Mesenchymal stem cell (in vitro differentiated cells and primary cell): ENCODE measurements at regions not wholly inside any gene's neighbourhood (a gene's known extent, or its start where the extent isn't known, plus 50 kb on each side); places are given as distances from the start of the nearest gene placed in this dataset.

Source experiments
- DNase-seq: peaks from one replicate; pipeline ENCODE4 v3.0.0-alpha.2; 2013
- H2AFZ ChIP-seq: one replicate; pipeline ENCODE4 v1.6.1; 2013; ENCODE audit warnings: low read depth, mild to moderate bottlenecking, control low read depth, inconsistent platforms, low read length, moderate library complexity
- H2AK5ac ChIP-seq: 2 replicates; pipeline ENCODE4 v1.6.1; 2013; ENCODE audit warnings: low read length, moderate library complexity, mild to moderate bottlenecking, inconsistent platforms; ENCODE audit not compliant: severe bottlenecking
- H2BK120ac ChIP-seq: one replicate; pipeline ENCODE4 v1.6.1; 2013; ENCODE audit warnings: low read depth, mild to moderate bottlenecking, inconsistent platforms, low read length, moderate library complexity
- H2BK12ac ChIP-seq, 2 experiments: one replicate each; pipeline ENCODE4 v1.6.1; 2013; ENCODE audit warnings: inconsistent platforms in 2 of 2, low read length in 2 of 2, mild to moderate bottlenecking in 2 of 2, moderate library complexity in 2 of 2, control low read depth in 1 of 2
- H2BK15ac ChIP-seq: one replicate; pipeline ENCODE4 v1.6.1; 2013; ENCODE audit warnings: mild to moderate bottlenecking, low read depth, inconsistent platforms; ENCODE audit not compliant: poor library complexity, severe bottlenecking
- H2BK5ac ChIP-seq: 2 replicates; pipeline ENCODE4 v1.6.1; 2013; ENCODE audit warnings: low read depth, mild to moderate bottlenecking, low read length, control low read depth, inconsistent platforms; ENCODE audit not compliant: poor library complexity, severe bottlenecking
- H3K14ac ChIP-seq, 2 experiments: one replicate each; pipeline ENCODE4 v1.6.1; 2013; ENCODE audit warnings: inconsistent platforms in 2 of 2, low read length in 2 of 2, control low read depth in 1 of 2, mild to moderate bottlenecking in 1 of 2, moderate library complexity in 1 of 2
- H3K18ac ChIP-seq, 2 experiments: one replicate each; pipeline ENCODE4 v1.6.1; 2013; ENCODE audit warnings: inconsistent platforms in 2 of 2, low read length in 2 of 2, control low read depth in 1 of 2, low read depth in 1 of 2, mild to moderate bottlenecking in 1 of 2
- H3K23ac ChIP-seq, 2 experiments: one replicate each; pipeline ENCODE4 v1.6.1; 2013; ENCODE audit warnings: inconsistent platforms in 2 of 2, low read length in 2 of 2, mild to moderate bottlenecking in 2 of 2, moderate library complexity in 2 of 2, control low read depth in 1 of 2
- H3K27ac ChIP-seq: 2 replicates; pipeline ENCODE4 v1.5.1; 2013; ENCODE audit warnings: mild to moderate bottlenecking, moderate library complexity, low read length, control low read depth, inconsistent platforms; ENCODE audit not compliant: poor library complexity, severe bottlenecking
- H3K27me3 ChIP-seq, 2 experiments: 2 replicates each; pipeline versions ENCODE4 v1.6.1 to v1.7.0; 2013; ENCODE audit warnings: low read length in 2 of 2, mild to moderate bottlenecking in 2 of 2, moderate library complexity in 2 of 2, control low read depth in 1 of 2, inconsistent platforms in 1 of 2; ENCODE audit not compliant: control insufficient read depth in 1 of 2, insufficient read depth in 1 of 2
- H3K36me3 ChIP-seq, 2 experiments: 2 replicates each; pipeline versions ENCODE4 v1.6.1 to v1.7.0; 2013; ENCODE audit warnings: low read length in 2 of 2, control low read depth in 1 of 2, inconsistent platforms in 1 of 2, low read depth in 1 of 2, mild to moderate bottlenecking in 1 of 2; ENCODE audit not compliant: insufficient read depth in 2 of 2, control insufficient read depth in 1 of 2
- H3K4ac ChIP-seq, 2 experiments: one replicate each; pipeline ENCODE4 v1.6.1; 2013; ENCODE audit warnings: inconsistent platforms in 2 of 2, low read length in 2 of 2, mild to moderate bottlenecking in 2 of 2, moderate library complexity in 2 of 2, control low read depth in 1 of 2, low read depth in 1 of 2
- H3K4me1 ChIP-seq: 2 replicates; pipeline ENCODE4 v1.6.1; 2013; ENCODE audit warnings: low read depth, low read length, control low read depth; ENCODE audit not compliant: control insufficient read depth, insufficient read depth
- H3K4me2 ChIP-seq: 2 replicates; pipeline ENCODE4 v1.6.1; 2013; ENCODE audit warnings: low read length, mild to moderate bottlenecking, inconsistent platforms; ENCODE audit not compliant: poor library complexity, severe bottlenecking
- H3K4me3 ChIP-seq, 2 experiments: 2 replicates each; pipeline versions ENCODE4 v1.5.1 to v1.7.0; 2013; ENCODE audit warnings: low read length in 2 of 2, mild to moderate bottlenecking in 2 of 2, control low read depth in 1 of 2, low read depth in 1 of 2; ENCODE audit not compliant: insufficient read depth in 1 of 2
- H3K79me1 ChIP-seq: replicated peaks from 2 replicates; pipeline ENCODE4 v1.6.1; 2013; ENCODE audit warnings: mild to moderate bottlenecking, control low read depth, low read length, inconsistent platforms; ENCODE audit not compliant: poor library complexity, severe bottlenecking
- H3K9ac ChIP-seq: 2 replicates; pipeline ENCODE4 v1.7.0; 2013; ENCODE audit warnings: mild to moderate bottlenecking, low read length, moderate library complexity
- H3K9me3 ChIP-seq: 2 replicates; pipeline ENCODE4 v1.7.0; 2013; ENCODE audit warnings: mild to moderate bottlenecking, low read length; ENCODE audit not compliant: control insufficient read depth
- H4K8ac ChIP-seq: one replicate; pipeline ENCODE4 v1.6.1; 2013; ENCODE audit warnings: inconsistent platforms, mild to moderate bottlenecking, low read length, moderate library complexity
- H4K91ac ChIP-seq: one replicate; pipeline ENCODE4 v1.6.1; 2013; ENCODE audit warnings: mild to moderate bottlenecking, low read length, inconsistent platforms
- WGBS: methylation state at CpG from one replicate; pipeline ENCODE4 v1.1.7; 2013; ENCODE audit warnings: mixed read lengths; 5-methylcytosine and 5-hydroxymethylcytosine counted together

DNA sequence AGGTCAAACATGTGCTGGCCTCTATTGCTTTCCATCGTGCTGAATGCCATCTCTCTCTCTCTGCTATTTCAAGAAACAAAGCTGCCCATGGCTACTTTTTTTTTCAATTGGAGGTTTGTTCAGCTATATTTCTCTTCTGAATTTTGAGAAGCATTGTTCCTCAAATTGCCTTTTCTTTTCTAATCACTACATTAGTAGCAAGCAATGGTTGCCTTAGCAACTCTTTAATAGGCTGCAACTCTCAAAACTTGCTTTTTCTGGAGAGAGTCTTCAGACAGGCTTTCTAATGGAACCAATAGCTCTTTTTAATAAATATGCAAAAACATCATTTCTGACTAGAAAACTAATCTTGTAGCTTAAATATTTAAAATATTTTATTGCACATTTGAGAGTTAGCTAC is 439.0 kb downstream of the LRRIQ3 start:
- H3K79me1 ChIP-seq = no peaks in the 10 kb centered on the region
- H3K36me3 ChIP-seq = no peaks in the 10 kb centered on the region
- no peak overlapping the region for H3K4ac ChIP-seq
- H2BK12ac ChIP-seq = no peak overlapping the region
- H4K8ac ChIP-seq = no peak overlapping the region
- no peak overlapping the region for H3K23ac ChIP-seq
- H2BK5ac ChIP-seq = no peak overlapping the region
- no peak for DNase-seq
- H2AFZ ChIP-seq = no peak overlapping the region
- no peak overlapping the region for H3K18ac ChIP-seq
- WGBS = 67% methylated on average over 1 of the region's 1 CpG
- no peak overlapping the region for H3K14ac ChIP-seq
- H3K4me2 ChIP-seq = no peak overlapping the region
- H4K91ac ChIP-seq = no peak overlapping the region
- no peak overlapping the region for H2BK15ac ChIP-seq
- no peak overlapping the region for H3K9ac ChIP-seq
- no peaks in the 10 kb centered on the region for H3K4me1 ChIP-seq
- no peak overlapping the region for H3K27ac ChIP-seq
- H3K9me3 ChIP-seq = no peaks in the 10 kb centered on the region
- H2AK5ac ChIP-seq = no peak overlapping the region
- no peaks in the 10 kb centered on the region for H3K27me3 ChIP-seq
- no peak overlapping the region for H2BK120ac ChIP-seq
- no peak overlapping the region for H3K4me3 ChIP-seq

DNA sequence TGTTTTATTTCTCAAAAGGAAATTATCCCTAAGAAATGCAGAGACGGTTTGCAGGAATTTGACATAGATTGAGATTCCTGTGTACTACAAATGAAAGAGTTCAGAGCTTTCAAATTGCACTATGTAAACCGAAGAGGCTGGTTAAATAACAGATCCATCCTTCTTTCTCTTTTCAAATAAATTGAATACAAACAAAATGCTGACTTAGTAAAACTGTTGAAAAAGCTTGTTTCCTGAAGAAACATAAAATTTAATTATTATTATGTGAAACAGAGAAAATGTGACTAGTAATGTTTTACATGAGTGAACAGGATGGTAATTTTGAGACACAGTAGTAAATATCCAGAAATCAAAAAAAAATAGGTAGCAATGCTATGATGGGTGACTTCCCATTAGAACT is 441.2 kb downstream of the LRRIQ3 start:
- 100% methylated on average over 1 of the region's 2 CpGs for WGBS
- Histone ChIP-seq H3K4me1 (no peaks in the 10 kb centered on the region), H2BK120ac (no peak overlapping the region), H2BK15ac (no peak overlapping the region), H3K27me3 (no peaks in the 10 kb centered on the region), H3K4me2 (no peak overlapping the region), H2BK5ac (no peak overlapping the region), H3K4me3 (no peak overlapping the region), H4K91ac (no peak overlapping the region), H3K9ac (no peak overlapping the region), H3K79me1 (no peaks in the 10 kb centered on the region), H3K14ac (no peak overlapping the region), H3K18ac (no peak overlapping the region), H4K8ac (no peak overlapping the region), H3K4ac (no peak overlapping the region), H2AK5ac (no peak overlapping the region), H3K27ac (no peak overlapping the region), H3K23ac (no peak overlapping the region), H2BK12ac (no peak overlapping the region), H3K9me3 (no peaks in the 10 kb centered on the region), H3K36me3 (no peaks in the 10 kb centered on the region), H2AFZ (no peak overlapping the region)
- no peak for DNase-seq

DNA sequence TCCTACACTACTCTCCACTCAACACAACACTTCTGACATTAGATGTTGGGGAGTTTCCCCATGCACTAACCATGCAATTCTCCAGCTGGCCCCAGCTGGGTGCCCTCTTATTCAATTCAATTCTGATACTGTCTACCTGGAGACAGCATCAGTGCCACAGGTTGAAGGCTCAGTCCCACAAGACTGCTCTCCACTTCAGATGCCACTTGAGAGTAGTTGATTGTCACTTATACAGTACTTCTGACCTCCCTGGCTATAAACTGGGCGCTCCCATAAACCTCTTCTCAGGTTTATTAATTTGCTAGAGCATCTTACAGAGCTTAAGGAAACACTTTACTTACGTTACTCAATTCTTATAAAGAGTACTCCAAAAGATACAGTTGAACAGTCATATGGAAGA is 442.3 kb downstream of the LRRIQ3 start:
- 100% methylated on average over 1 of the region's 2 CpGs for WGBS
- Histone ChIP-seq H3K79me1 (no peaks in the 10 kb centered on the region), H2BK120ac (no peak overlapping the region), H3K18ac (no peak overlapping the region), H4K8ac (no peak overlapping the region), H3K4me3 (no peak overlapping the region), H3K9me3 (no peaks in the 10 kb centered on the region), H3K4ac (no peak overlapping the region), H2AK5ac (no peak overlapping the region), H2BK12ac (no peak overlapping the region), H2BK15ac (no peak overlapping the region), H3K27ac (no peak overlapping the region), H3K27me3 (no peaks in the 10 kb centered on the region), H2AFZ (no peak overlapping the region), H3K23ac (no peak overlapping the region), H3K4me1 (no peaks in the 10 kb centered on the region), H3K14ac (no peak overlapping the region), H3K9ac (no peak overlapping the region), H2BK5ac (no peak overlapping the region), H3K36me3 (no peaks in the 10 kb centered on the region), H4K91ac (no peak overlapping the region), H3K4me2 (no peak overlapping the region)
- DNase-seq = no peak

DNA sequence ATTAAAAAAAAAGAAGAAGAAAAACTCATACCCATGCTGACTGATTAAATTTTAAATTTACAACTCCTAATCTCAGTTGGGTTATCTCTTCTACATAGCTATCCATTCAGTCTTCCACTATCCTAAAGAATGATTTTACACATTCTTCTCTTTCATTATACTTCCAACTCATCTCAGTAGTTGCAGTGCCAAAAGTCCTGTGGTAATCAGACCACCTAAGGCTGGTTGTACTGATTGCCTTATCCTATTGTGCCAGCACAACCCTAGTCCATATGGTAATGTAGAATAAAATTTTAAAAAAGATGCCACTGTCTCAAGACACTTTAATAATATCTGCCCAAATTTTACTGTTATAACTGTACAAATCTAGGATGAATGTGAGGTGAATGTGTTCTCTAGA is 448.0 kb downstream of the LRRIQ3 start:
- H3K4me3 ChIP-seq = no peak overlapping the region
- H3K27ac ChIP-seq = no peak overlapping the region
- no peak for DNase-seq
- H2AFZ ChIP-seq = no peak overlapping the region
- H2BK12ac ChIP-seq = no peak overlapping the region
- H3K18ac ChIP-seq = no peak overlapping the region
- peaks cover 18% of the 10 kb centered on the region for H3K9me3 ChIP-seq
- no peak overlapping the region for H3K23ac ChIP-seq
- no peaks in the 10 kb centered on the region for H3K4me1 ChIP-seq
- no peak overlapping the region for H4K91ac ChIP-seq
- H4K8ac ChIP-seq = no peak overlapping the region
- H2BK120ac ChIP-seq = no peak overlapping the region
- H2AK5ac ChIP-seq = no peak overlapping the region
- H2BK5ac ChIP-seq = no peak overlapping the region
- H2BK15ac ChIP-seq = no peak overlapping the region
- no peak overlapping the region for H3K9ac ChIP-seq
- H3K79me1 ChIP-seq = no peaks in the 10 kb centered on the region
- no peak overlapping the region for H3K4me2 ChIP-seq
- H3K4ac ChIP-seq = no peak overlapping the region
- no peaks in the 10 kb centered on the region for H3K27me3 ChIP-seq
- H3K14ac ChIP-seq = no peak overlapping the region
- no peaks in the 10 kb centered on the region for H3K36me3 ChIP-seq
